Activated CD8-positive, alpha-beta memory T cell treated with anti-CD3 and anti-CD28 coated beads, Interleukin-2, amount 50 U/mL, for 4 hours (primary cell): ENCODE measurements at regions not wholly inside any gene's neighbourhood (a gene's known extent, or its start where the extent isn't known, plus 50 kb on each side); places are given as distances from the start of the nearest gene placed in this dataset.

Experiments
- DNase-seq: peaks from one replicate; pipeline ENCODE4 v3.0.0-alpha.2; 2020

DNA sequence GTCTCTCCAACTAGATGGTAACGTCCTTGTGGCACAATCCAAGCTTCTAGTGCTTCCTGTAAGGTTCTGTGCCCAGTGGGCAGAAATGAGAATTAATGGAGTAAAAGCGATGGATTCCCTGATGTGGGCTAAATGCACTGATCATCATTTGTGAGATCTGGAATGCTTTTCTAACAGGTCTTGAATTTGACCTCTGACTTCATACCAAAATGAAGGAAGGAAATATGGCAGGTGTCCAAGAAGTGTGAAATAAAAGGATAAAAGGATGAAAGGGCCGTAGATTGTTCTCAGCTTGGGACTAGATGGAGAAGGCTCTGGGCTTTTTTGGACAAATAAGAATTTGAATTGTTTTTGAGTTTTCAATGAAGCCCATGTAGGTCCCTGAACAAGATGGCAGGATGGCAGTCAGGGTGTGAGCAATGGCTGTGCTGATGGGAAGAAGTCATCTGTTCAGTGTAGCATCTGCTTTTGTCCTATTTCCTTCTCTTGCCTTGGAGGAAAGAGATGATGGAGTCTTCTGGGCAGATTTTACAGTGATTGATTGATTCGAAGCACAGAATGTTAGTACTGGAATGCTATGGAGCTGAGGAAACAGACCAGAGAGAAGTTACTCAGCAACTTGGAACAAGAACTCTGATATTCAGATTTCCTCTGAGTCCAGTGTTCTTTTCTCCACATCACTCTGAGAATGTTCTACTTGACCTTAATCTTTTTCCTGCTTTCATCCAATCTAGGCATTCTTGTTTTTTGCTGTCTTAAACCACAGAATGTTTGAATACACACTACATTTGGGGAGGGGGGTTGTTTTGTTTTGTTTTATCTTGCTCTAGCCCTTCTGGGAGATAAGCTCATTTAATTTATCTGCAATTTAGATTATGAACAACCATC is 286.0 kb downstream of the HLX start:
- DNase-seq = no peak

DNA sequence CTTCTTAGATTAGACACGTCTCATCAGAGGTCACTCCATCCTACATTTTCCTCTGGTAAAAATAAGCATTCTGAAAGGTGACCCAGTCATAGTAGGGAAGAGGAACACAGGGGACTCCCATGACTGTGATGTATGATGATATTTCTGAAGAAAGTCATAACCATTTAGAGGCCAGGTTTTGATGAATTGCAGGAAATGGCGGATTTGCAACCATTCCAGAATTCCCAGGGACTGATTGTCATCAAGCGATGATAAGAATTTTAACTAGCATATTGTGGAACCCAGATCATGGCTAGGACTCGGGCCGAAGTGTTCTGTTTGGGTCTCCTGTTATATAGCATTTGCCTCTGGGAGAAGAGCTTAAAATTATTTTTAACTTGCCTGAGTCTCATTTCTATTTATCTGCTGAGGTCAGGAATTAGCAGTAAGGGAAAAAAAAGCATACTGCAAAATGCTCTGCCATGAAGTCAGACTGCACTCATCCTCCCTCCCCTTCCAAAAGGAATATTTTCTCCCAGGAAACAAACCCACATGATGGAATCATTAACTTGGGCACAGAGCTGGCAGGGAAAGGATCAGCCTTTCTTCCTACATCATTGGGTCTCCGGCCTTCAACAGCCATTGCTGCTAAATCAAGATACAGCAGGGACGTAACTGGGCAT is 286.7 kb downstream of the HLX start:
- DNase-seq = no peak

DNA sequence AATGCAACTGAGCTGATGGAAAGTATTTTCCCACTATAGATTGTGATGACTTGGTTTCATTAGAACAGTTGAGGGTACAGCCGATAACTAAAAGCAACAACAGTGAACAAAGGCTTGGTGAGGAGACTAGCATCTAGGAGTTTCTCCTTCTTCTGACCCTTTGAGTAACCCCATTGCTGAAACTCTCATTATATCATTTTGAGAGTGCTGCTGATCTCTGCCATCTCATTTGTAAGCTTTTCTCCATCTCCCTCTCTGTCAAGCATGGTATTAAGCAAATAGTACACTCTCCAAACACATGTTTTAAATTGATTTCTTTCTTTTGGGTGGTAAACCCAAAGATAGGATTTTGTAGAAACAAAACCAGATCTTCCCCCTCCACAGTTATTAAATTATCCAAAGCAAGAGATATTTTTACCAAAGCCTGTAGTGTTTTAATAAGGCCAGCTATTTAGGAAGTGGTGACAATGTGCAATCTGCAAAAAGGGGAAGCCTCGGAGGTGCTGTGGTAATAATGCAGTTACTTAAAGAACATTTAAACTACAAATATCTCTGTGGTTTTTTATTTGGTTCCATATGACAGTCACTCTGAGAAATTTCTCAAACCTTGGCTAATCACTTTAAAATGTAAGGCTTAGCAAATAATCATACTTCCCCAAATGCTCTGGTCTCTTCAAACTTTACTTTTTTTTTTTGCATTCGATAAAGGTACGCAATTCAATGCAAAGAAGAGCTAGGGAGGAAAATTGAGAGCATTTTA is 287.5 kb downstream of the HLX start:
- no peak for DNase-seq

- no peak for DNase-seq
These were observed 290.2 kb downstream of the HLX start for GRCh38 chr1:221169447-221169889.

GRCh38 chr1:221170171-221170570 is 290.9 kb downstream of the HLX start:
- DNase-seq = no peak

- no peak for DNase-seq
These were observed 292.5 kb downstream of the HLX start for GRCh38 chr1:221171768-221172167.

DNA sequence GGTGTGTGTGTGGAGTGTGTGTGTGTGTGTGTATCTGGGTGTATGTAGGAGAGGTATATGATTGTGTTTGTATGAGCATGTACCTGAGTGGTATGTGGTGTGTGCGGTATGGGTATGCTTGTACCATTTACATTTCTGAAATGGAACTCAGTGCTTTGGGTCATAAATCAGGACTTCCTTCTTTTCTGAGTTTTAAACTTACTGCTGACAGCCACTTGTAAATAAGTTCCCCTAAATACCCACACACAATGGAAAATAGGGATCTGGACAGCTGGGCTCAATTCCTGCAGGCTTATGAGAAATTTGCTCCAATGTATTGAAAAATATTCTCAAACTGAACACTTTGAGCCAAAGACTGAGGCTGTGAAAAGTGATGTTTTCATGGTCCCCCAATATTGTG is 293.6 kb downstream of the HLX start:
- DNase-seq = no peak

- no peak for DNase-seq
These were observed 295.2 kb downstream of the HLX start for GRCh38 chr1:221174330-221174993.

- DNase-seq = no peak
These were observed 296.0 kb downstream of the HLX start for GRCh38 chr1:221175249-221175648.

- no peak for DNase-seq
These were observed 301.6 kb downstream of the HLX start for GRCh38 chr1:221180704-221181368.

DNA sequence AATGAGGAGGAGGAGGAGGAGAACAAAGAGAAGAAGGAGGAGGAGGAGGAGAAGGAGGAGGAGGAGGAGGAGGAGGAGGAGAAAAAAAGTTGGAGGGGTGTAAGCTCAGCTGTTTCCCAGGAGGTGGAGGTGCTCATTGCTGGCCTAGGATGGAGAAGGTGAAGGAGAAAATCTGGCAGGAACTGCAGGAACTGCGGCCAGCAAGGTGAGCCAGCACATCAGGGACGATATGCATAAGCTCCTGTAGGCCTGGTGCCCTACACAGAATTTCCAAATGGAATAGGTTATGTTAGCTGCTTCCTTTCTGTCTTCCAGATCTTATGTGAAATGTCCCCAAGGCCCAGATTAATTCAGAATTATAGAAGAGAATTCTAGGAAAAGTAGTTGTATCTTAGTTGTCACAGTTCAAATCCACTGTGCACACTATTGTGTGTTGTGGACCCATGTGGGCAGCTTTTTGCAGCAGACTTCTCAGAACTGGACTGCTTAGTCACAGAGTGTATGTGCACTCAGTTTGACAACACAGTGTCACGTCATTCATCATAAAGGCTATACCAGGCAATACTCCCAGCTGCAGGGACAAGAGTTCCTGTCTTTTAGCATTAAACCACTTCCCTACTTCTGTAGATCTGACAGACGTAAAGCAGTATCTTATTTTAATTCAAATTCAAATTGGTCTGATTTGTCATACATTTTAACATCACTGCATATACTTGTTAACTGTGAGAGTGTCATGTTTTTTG is 303.7 kb downstream of the HLX start:
- no peak for DNase-seq

DNA sequence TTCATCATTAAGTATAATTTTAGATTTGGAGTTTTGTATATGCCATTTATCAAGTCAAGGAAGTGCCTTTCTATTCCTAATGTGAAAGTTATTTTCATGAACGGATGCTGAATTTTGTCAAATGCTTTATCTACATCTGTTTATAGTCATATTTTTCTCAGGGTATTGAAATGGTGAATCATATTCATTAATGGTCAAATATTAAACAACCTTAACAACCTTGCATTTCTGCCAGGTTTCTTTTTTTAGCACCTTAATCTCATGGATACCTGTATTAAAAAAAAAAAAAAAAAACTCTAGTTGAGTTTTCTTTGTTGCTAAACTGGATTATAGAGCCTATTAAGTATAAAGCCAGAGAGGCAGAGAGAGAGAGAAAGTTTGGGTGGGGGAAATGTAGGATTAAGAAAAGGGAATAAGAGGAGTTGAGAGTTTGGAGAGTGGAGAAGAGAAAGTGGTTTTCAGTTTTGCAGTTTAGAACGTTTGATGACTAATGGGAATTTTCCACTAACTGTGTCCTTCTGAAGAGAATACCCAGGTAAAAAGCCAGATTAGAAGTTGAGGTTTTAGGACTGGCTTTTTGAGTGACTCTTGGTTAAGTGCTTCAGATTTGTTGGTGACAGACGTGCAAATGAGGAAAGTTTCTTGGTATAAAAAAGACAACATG is 305.0 kb downstream of the HLX start:
- DNase-seq = no peak

- no peak for DNase-seq
These were observed 307.9 kb downstream of the HLX start for GRCh38 chr1:221187174-221187573.

- DNase-seq = no peak
These were observed 309.2 kb downstream of the HLX start for GRCh38 chr1:221188458-221188857.

DNA sequence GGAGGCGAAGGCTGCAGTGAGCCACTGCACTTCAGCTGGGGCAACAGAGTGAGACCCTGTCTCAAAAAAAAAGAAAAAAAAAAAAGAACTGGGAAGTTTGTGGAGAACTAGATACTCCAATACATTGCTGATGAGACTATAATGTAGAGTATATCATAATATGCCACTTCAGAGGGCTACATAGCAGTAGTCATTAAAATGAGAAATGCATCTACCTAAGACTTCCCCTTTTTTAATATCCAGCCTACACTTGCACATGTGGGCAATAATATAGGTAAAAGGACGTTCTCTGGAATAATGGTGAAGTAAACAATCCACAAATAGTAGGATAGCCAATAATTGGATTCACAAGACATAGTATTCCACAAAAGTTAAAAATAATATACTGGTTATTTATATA is 311.0 kb downstream of the HLX start:
- DNase-seq = no peak

GRCh38 chr1:221192055-221192454 is 312.8 kb downstream of the HLX start:
- DNase-seq = no peak

- no peak for DNase-seq
These were observed 321.2 kb downstream of the HLX start for GRCh38 chr1:221200464-221200863.

- no peak for DNase-seq
These were observed 322.5 kb downstream of the HLX start for GRCh38 chr1:221201773-221202172.

GRCh38 chr1:221203224-221204054 is 324.2 kb downstream of the HLX start:
- DNase-seq = peak; percentile 56
